HG02943 (cell line): ENCODE measurements at regions not wholly inside any gene's neighbourhood (a gene's known extent, or its start where the extent isn't known, plus 50 kb on each side); places are given as distances from the start of the nearest gene placed in this dataset.
A peak's percentile ranks its signal among the peaks of the same experiment; 100 is the strongest.

Source experiments
- ATAC-seq: cut with Tn5 transposase; IDR thresholded peaks from one replicate; pipeline ENCODE4 v1.9.1; 2021; ENCODE audit warnings: mild to moderate bottlenecking, low read depth, moderate library complexity; ENCODE audit not compliant: unreplicated experiment

GRCh38 chr4:182973511-182973911 lies 56.3 kb upstream of the DCTD start:
- ATAC-seq: no peak

DNA sequence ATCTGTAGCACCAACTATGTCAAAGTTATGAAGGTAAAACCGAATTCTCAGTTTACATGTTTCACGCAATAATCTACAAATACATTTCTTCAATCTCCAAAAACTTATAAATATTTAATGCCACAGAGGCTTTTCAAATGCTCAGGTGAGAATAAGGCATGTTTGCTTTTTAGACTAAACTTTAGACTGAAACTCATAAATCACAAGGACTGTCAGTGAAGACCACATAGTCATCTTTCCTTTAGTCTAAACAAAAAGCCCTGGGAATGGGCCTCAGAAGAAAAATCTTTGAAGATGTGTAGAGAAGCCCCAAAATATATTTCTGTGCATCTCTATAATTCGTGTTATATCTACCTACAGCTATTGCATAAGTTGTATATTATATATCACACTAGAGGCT lies 54.5 kb upstream of the DCTD start:
- no peak for ATAC-seq

- peak; percentile 73 for ATAC-seq
Observed at GRCh38 chr4:182969651-182970279, 52.6 kb upstream of the DCTD start.

GRCh38 chr4:182968917-182969650 lies 51.9 kb upstream of the DCTD start:
- ATAC-seq: peak; percentile 82

DNA sequence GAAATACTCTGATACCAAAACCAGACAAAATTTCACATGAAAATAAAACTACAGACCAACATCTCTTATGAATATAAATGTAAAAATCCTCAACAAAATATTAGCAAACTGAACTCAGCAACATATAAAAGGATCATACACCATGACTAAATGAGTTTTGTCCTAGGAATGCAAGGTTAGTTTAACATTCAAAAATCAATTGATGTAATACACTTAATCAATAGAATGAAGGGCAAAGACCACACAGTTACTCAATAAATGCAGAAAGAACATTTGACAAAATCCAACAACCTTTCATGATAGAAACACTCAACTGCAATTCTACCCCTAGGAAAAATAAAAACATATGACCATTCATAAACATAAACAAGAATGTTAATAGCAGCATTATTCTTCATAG lies 50.2 kb upstream of the DCTD start:
- ATAC-seq: no peak
